ENCODE measurements at regions not wholly inside any gene's neighbourhood (a gene's known extent, or its start where the extent isn't known, plus 50 kb on each side); places are given as distances from the start of the nearest gene placed in this dataset.

DNA sequence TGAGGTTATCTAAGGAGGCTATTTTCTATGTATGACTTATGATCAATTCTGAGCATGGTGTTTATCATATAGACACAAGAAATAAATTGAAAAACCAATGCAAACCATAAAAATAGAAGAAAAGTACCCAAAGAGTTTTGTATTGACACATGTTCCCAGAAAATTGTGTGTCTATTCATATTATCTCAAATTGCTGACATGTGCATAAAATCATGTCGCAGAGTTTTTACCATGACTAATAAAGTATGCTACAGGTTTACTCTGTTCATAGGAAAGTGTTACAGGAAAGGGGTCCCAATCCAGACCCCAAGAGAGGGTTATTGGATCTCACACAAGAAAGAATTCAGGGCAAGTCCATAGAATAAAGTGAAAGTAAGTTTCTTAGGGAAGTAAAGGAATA, 290.7 kb upstream of the NRXN1 start:
- Histone ChIP-seq H3K4me3 (ENCODE audit: low read depth, low read length) (no peak overlapping the region), H3K36me3 (ENCODE audit: control insufficient read depth, insufficient read depth, low read length) (no peaks in the 10 kb centered on the region), H3K27me3 (ENCODE audit: control insufficient read depth, insufficient read depth, low read length) (no peaks in the 10 kb centered on the region)
- TF ChIP-seq, protein P1, sequence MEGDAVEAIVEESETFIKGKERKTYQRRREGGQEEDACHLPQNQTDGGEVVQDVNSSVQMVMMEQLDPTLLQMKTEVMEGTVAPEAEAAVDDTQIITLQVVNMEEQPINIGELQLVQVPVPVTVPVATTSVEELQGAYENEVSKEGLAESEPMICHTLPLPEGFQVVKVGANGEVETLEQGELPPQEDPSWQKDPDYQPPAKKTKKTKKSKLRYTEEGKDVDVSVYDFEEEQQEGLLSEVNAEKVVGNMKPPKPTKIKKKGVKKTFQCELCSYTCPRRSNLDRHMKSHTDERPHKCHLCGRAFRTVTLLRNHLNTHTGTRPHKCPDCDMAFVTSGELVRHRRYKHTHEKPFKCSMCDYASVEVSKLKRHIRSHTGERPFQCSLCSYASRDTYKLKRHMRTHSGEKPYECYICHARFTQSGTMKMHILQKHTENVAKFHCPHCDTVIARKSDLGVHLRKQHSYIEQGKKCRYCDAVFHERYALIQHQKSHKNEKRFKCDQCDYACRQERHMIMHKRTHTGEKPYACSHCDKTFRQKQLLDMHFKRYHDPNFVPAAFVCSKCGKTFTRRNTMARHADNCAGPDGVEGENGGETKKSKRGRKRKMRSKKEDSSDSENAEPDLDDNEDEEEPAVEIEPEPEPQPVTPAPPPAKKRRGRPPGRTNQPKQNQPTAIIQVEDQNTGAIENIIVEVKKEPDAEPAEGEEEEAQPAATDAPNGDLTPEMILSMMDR (IDR thresholded peaks at IDR 0.05; ENCODE audit: insufficient read depth, low read length, poor library complexity, severe bottlenecking) = no peak
- no peak for DNase-seq (ENCODE audit: low read depth)

DNA sequence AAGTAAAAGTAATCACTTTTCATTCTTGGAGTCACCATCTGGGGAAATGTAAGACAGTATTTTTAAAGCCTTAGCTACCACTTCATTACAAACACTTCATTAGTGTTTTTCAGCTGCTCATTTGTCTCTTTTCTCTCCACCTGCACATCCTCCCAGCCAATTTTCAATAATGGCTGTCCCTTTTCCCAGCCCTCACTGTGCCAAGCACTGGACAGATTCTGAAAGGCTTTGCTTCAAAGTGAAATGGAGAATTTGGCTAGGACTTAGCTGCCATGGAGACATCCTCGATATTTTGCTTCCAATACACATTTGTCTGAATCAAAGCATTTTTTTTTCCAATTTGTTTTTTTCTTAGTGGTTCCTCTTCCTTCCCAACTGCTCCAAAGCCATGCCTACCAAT, 272.4 kb upstream of the NRXN1 start:
- H3K27me3 ChIP-seq (ENCODE audit: control insufficient read depth, insufficient read depth, low read length) = no peaks in the 10 kb centered on the region
- no peaks in the 10 kb centered on the region for H3K36me3 ChIP-seq (ENCODE audit: control insufficient read depth, insufficient read depth, low read length)
- no peak overlapping the region for H3K4me3 ChIP-seq (ENCODE audit: low read depth, low read length)
- TF ChIP-seq, protein P1 (IDR thresholded peaks at IDR 0.05; ENCODE audit: insufficient read depth, low read length, poor library complexity, severe bottlenecking) = no peak
- DNase-seq (ENCODE audit: low read depth) = no peak

DNA sequence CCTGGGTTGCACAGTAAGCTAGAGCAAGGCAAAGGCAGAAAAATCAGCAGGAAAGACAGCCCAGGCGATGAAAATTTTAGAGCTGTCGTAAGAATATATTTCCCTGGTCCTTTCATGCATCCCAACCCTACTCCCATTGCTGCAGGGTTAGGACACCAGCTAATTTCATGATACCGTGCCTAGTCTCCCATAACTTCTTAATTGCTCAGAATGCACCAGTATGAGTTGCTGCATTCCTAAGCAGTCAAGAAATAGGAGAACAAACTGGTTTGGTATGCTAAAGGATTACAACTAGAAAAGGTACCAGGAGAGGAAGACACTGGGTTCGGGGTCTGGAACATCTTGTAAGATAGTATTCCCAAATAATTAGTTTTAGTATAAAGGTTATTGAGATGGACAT, 269.4 kb upstream of the NRXN1 start:
- H3K4me3 ChIP-seq (ENCODE audit: low read depth, low read length) = no peak overlapping the region
- no peaks in the 10 kb centered on the region for H3K36me3 ChIP-seq (ENCODE audit: control insufficient read depth, insufficient read depth, low read length)
- TF ChIP-seq, protein P1 (IDR thresholded peaks at IDR 0.05; ENCODE audit: insufficient read depth, low read length, poor library complexity, severe bottlenecking) = no peak
- no peak for DNase-seq (ENCODE audit: low read depth)
- H3K27me3 ChIP-seq (ENCODE audit: control insufficient read depth, insufficient read depth, low read length) = no peaks in the 10 kb centered on the region

DNA sequence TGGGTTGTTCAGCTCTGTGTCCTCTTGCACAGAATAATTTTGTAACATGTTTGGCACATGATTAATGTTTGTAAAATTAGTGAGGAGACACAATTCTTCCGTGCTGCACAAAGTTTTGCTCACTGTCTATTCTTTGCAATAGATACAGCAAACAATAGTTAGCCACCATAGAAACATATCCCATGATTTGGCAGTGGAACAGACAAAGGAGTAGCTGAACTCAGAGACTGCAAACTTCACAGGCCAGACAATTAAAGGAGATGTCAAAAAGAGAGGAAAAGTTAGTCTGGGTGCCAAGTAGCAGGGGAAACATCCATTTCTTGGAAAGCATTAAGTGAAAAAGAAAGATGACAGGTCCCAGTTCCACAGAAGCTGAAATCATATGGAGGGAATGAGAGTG, 267.4 kb upstream of the NRXN1 start:
- Histone ChIP-seq H3K36me3 (ENCODE audit: control insufficient read depth, insufficient read depth, low read length) (no peaks in the 10 kb centered on the region), H3K27me3 (ENCODE audit: control insufficient read depth, insufficient read depth, low read length) (no peaks in the 10 kb centered on the region), H3K4me3 (ENCODE audit: low read depth, low read length) (no peak overlapping the region)
- TF ChIP-seq, protein P1 (IDR thresholded peaks at IDR 0.05; ENCODE audit: insufficient read depth, low read length, poor library complexity, severe bottlenecking) = no peak
- DNase-seq (ENCODE audit: low read depth) = no peak

DNA sequence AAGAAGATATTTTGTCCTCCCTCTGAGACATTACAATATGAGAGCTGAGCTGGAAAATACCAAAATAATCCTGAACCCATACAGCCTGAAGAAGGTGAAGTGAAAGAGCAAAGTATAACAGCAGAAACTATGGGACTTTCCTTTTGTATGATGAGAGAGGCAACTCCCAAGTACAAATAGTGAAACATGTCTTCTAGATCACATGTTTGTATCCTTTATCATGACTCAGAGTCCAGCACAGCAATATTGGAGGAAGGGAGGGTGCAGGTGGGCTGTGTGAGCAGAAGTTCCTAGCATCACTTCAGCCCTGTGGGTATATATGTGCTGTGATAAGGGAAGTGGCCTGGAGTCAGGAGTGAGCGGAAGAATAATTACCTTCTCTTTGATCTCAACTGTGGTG, 265.6 kb upstream of the NRXN1 start:
- no peaks in the 10 kb centered on the region for H3K36me3 ChIP-seq (ENCODE audit: control insufficient read depth, insufficient read depth, low read length)
- H3K27me3 ChIP-seq (ENCODE audit: control insufficient read depth, insufficient read depth, low read length) = no peaks in the 10 kb centered on the region
- no peak overlapping the region for H3K4me3 ChIP-seq (ENCODE audit: low read depth, low read length)
- TF ChIP-seq, protein P1 (IDR thresholded peaks at IDR 0.05; ENCODE audit: insufficient read depth, low read length, poor library complexity, severe bottlenecking) = no peak
- no peak for DNase-seq (ENCODE audit: low read depth)

DNA sequence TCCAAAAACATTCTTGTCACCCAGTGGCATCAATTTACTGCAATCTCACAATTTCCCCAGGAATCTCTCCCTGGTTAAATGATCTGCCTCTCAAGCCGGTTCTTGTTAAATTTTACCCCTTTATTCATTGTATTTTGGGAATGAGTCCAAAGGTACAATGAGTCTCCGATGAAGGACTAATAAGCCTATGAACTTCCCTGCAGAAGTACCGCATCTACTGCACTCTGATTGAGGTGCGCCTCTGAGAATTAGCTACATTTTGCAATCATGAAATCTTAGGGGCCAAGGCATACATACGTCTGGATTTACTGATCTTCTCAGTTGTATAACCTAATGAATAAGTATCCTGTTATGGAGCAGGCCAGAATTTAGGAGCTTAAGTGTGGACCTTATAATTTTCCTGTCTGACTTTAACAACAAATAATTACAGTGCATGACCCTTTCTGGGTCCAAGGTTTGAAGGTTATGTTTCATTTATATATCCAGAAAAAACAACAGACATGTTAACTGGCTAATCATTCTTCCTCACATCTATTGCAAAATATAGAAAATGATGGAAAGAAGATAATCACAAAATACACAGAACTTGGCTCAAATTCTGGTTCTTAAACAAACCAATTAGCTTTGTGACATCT, 261.8 kb upstream of the NRXN1 start:
- no peak for DNase-seq (ENCODE audit: low read depth)

More for the DNA sequence above, 261.8 kb upstream of the NRXN1 start:
- Histone ChIP-seq H3K27me3 (ENCODE audit: control insufficient read depth, insufficient read depth, low read length) (no peaks in the 10 kb centered on the region), H3K36me3 (ENCODE audit: control insufficient read depth, insufficient read depth, low read length) (no peaks in the 10 kb centered on the region), H3K4me3 (ENCODE audit: low read depth, low read length) (no peak overlapping the region)
- TF ChIP-seq, protein P1 (IDR thresholded peaks at IDR 0.05; ENCODE audit: insufficient read depth, low read length, poor library complexity, severe bottlenecking) = no peak
